Keratinocyte (primary cell): ENCODE measurements at regions not wholly inside any gene's neighbourhood (a gene's known extent, or its start where the extent isn't known, plus 50 kb on each side); places are given as distances from the start of the nearest gene placed in this dataset.

Experiments
- EZH2 ChIP-seq: IDR thresholded peaks from one replicate; pipeline ENCODE4 v1.6.1; 2012; ENCODE audit warnings: inconsistent platforms, mild to moderate bottlenecking, low read length, moderate library complexity
- TF ChIP-seq, protein P1 (sequence below), 3 experiments: IDR thresholded peaks in 1 of 3; conservative IDR thresholded peaks in 1 of 3; optimal IDR thresholded peaks in 1 of 3; 2 replicates in 2 of 3; 3 replicates in 1 of 3; pipeline versions ENCODE3 to v1.5.1; 2011; ENCODE audit warnings: low read length in 3 of 3, mild to moderate bottlenecking in 3 of 3, moderate library complexity in 2 of 3, control low read depth in 1 of 3, inconsistent platforms in 1 of 3; ENCODE audit not compliant: insufficient read depth in 2 of 3; ENCODE audit errors: extremely low read depth in 1 of 3

DNA sequence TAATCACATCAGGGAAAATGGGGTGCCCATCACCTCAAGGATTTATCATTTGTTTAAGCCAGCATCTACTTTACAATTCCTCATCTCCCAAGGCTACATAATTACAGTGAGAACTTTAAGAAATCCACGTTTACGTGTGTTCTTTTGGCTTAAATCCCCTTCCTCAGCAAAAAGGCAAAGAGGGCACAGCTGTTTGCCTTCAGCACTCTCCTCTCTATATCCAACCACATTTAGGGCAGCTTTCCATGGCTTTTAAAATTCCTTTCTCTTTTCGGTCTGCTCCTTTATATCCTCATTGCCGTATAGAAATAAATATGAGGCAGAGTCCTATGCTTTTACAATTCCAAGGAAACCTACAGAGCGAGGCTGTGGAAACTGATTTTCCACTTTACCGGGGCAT lies 175.9 kb downstream of the EMP1 start:
- TF ChIP-seq EZH2: no peak
- TF ChIP-seq, protein P1, sequence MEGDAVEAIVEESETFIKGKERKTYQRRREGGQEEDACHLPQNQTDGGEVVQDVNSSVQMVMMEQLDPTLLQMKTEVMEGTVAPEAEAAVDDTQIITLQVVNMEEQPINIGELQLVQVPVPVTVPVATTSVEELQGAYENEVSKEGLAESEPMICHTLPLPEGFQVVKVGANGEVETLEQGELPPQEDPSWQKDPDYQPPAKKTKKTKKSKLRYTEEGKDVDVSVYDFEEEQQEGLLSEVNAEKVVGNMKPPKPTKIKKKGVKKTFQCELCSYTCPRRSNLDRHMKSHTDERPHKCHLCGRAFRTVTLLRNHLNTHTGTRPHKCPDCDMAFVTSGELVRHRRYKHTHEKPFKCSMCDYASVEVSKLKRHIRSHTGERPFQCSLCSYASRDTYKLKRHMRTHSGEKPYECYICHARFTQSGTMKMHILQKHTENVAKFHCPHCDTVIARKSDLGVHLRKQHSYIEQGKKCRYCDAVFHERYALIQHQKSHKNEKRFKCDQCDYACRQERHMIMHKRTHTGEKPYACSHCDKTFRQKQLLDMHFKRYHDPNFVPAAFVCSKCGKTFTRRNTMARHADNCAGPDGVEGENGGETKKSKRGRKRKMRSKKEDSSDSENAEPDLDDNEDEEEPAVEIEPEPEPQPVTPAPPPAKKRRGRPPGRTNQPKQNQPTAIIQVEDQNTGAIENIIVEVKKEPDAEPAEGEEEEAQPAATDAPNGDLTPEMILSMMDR (optimal IDR thresholded peaks at IDR 0.05 in 1 of 3, IDR thresholded peaks at IDR 0.05 in 1 of 3, conservative IDR thresholded peaks at IDR 0.05 in 1 of 3; ENCODE audit: extremely low read depth in 1 of 3, insufficient read depth in 2 of 3, low read length in 3 of 3): no peak
